Aorta (tissue), 5 donors: ENCODE measurements at regions not wholly inside any gene's neighbourhood (a gene's known extent, or its start where the extent isn't known, plus 50 kb on each side); places are given as distances from the start of the nearest gene placed in this dataset.

Experiments
- ATAC-seq: fragments of 200-7000 bp; cut with Tn5 transposase; one replicate; pipeline ENCODE4 v1.9.1; 2022; ENCODE audit warnings: moderate library complexity; ENCODE audit not compliant: low FRiP score
- DNase-seq, 2 donors: peaks; one replicate each; pipeline ENCODE4 v3.0.0-alpha.2; 2020
- H3K27ac ChIP-seq, 2 donors: one replicate each; pipeline ENCODE4 v1.5.1; 2013; ENCODE audit warnings: low read length in 2 of 2, mild to moderate bottlenecking in 2 of 2, moderate library complexity in 2 of 2, control low read depth in 1 of 2, inconsistent platforms in 1 of 2, low read depth in 1 of 2
- H3K27me3 ChIP-seq, 2 donors: one replicate each; pipeline ENCODE4 v1.6.1; 2013; ENCODE audit warnings: control low read depth in 1 of 2, low read length in 1 of 2, mild to moderate bottlenecking in 1 of 2, moderate library complexity in 1 of 2; ENCODE audit not compliant: insufficient read depth in 2 of 2, control insufficient read depth in 1 of 2
- H3K36me3 ChIP-seq, 2 donors: one replicate each; pipeline ENCODE4 v1.6.1; 2013; ENCODE audit warnings: control low read depth in 1 of 2, low read length in 1 of 2, mild to moderate bottlenecking in 1 of 2; ENCODE audit not compliant: insufficient read depth in 2 of 2, control insufficient read depth in 1 of 2
- H3K4me1 ChIP-seq, 2 donors: one replicate each; pipeline ENCODE4 v1.6.1; 2013; ENCODE audit warnings: low read length in 2 of 2, control low read depth in 1 of 2, mild to moderate bottlenecking in 1 of 2, moderate library complexity in 1 of 2; ENCODE audit not compliant: insufficient read depth in 2 of 2, control insufficient read depth in 1 of 2
- H3K4me3 ChIP-seq, 2 donors: one replicate each; pipeline ENCODE4 v1.5.1; 2013; ENCODE audit warnings: low read length in 2 of 2, control low read depth in 1 of 2, mild to moderate bottlenecking in 1 of 2
- H3K9me3 ChIP-seq: one replicate; pipeline ENCODE4 v1.6.1; 2013; ENCODE audit warnings: mild to moderate bottlenecking, low read length; ENCODE audit not compliant: control insufficient read depth
- WGBS, 2 donors: extraction: QIAGEN DNeasy Blood & Tissue Kit; methylation state at CpG; one replicate each; pipeline ENCODE4 v1.1.7; 2013; 5-methylcytosine and 5-hydroxymethylcytosine counted together
- intact Hi-C, 2 donors: fragments of 100-400 bp; cut with DNase I; formaldehyde crosslinking; loops; one replicate each; pipeline versions ENCODE4 v1.14.2 to v1.15.0; 2022
- donor health status: healthy with polysubstance abuse.
- donor health status: Bipolar disorder and iron deficiency.
- donor health status: DM: no; HTN: no; CAD: no.
- donor health status: DM: no; HTN: no; CAD: no.
- donor health status: DM: yes; HTN: yes; CAD: no.

- no peak for DNase-seq
- WGBS, 2 donors = 69 to 78% methylated on average over 4 of the region's 4 CpGs
- Histone ChIP-seq H3K9me3 (no peaks in the 10 kb centered on the region), H3K27ac (no peak overlapping the region), H3K36me3 (no peaks in the 10 kb centered on the region), H3K27me3 (no peaks in the 10 kb centered on the region), H3K4me1 (no peaks in the 10 kb centered on the region), H3K4me3 (no peak overlapping the region)
- intact Hi-C loops = no loop called here
- ATAC-seq = no peak
Observed at GRCh38 chr11:105206633-105207032, 67.1 kb upstream of the CARD18 start.

GRCh38 chr11:105204636-105205035 lies 65.1 kb upstream of the CARD18 start:
- ATAC-seq = no peak
- Histone ChIP-seq H3K9me3 (no peaks in the 10 kb centered on the region), H3K4me1 (no peaks in the 10 kb centered on the region), H3K27ac (no peak overlapping the region), H3K36me3 (no peaks in the 10 kb centered on the region), H3K27me3 (no peaks in the 10 kb centered on the region), H3K4me3 (no peak overlapping the region)
- DNase-seq = no peak
- intact Hi-C loops = no loop called here

GRCh38 chr11:105203569-105204240 lies 64.1 kb upstream of the CARD18 start:
- WGBS, 2 donors = 96 to 100% methylated on average over 2 of the region's 2 CpGs
- Histone ChIP-seq H3K4me3 (no peak overlapping the region), H3K4me1 (no peaks in the 10 kb centered on the region), H3K9me3 (no peaks in the 10 kb centered on the region), H3K27me3 (no peaks in the 10 kb centered on the region), H3K36me3 (no peaks in the 10 kb centered on the region), H3K27ac (no peak overlapping the region)
- no peak for DNase-seq
- intact Hi-C loops = no loop called here
- ATAC-seq = no peak

GRCh38 chr11:105202844-105203548 lies 63.4 kb upstream of the CARD18 start:
- Histone ChIP-seq H3K36me3 (no peaks in the 10 kb centered on the region), H3K27ac (no peak overlapping the region), H3K9me3 (no peaks in the 10 kb centered on the region), H3K27me3 (no peaks in the 10 kb centered on the region), H3K4me1 (no peaks in the 10 kb centered on the region), H3K4me3 (no peak overlapping the region)
- no peak for ATAC-seq
- intact Hi-C loops = no loop called here
- no peak for DNase-seq
- WGBS, 2 donors = 36 to 47% methylated on average over 3 of the region's 3 CpGs

- 68 to 73% methylated on average over 4 of the region's 4 CpGs for WGBS, 2 donors
- no peak for DNase-seq
Observed at GRCh38 chr11:105202422-105202821, 62.9 kb upstream of the CARD18 start.

GRCh38 chr11:105201166-105201565 lies 61.6 kb upstream of the CARD18 start:
- Histone ChIP-seq H3K4me3 (no peak overlapping the region), H3K27me3 (no peaks in the 10 kb centered on the region), H3K27ac (no peak overlapping the region), H3K9me3 (no peaks in the 10 kb centered on the region), H3K4me1 (no peaks in the 10 kb centered on the region), H3K36me3 (no peaks in the 10 kb centered on the region)
- 66 to 69% methylated on average over 5 of the region's 5 CpGs for WGBS, 2 donors
- ATAC-seq (no peak), DNase-seq (no peak)
- intact Hi-C loops = no loop called here

More at GRCh38 chr11:105202422-105202821, 62.9 kb upstream of the CARD18 start:
- no peaks in the 10 kb centered on the region for H3K4me1 ChIP-seq
- no peaks in the 10 kb centered on the region for H3K27me3 ChIP-seq
- no peaks in the 10 kb centered on the region for H3K9me3 ChIP-seq
- H3K36me3 ChIP-seq = no peaks in the 10 kb centered on the region
- no peak for ATAC-seq
- H3K27ac ChIP-seq = no peak overlapping the region
- intact Hi-C loops = no loop called here
- no peak overlapping the region for H3K4me3 ChIP-seq

GRCh38 chr11:105197071-105197815 lies 57.7 kb upstream of the CARD18 start:
- ATAC-seq (no peak), DNase-seq (no peak)
- no peaks in the 10 kb centered on the region for H3K9me3 ChIP-seq
- no peak overlapping the region for H3K4me3 ChIP-seq
- intact Hi-C loops = no loop called here
- H3K36me3 ChIP-seq = no peaks in the 10 kb centered on the region
- no peak overlapping the region for H3K27ac ChIP-seq
- 61 to 66% methylated on average over 6 of the region's 6 CpGs for WGBS, 2 donors
- no peaks in the 10 kb centered on the region for H3K27me3 ChIP-seq
- no peaks in the 10 kb centered on the region for H3K4me1 ChIP-seq

- H3K36me3 ChIP-seq = no peaks in the 10 kb centered on the region
- H3K4me1 ChIP-seq = no peaks in the 10 kb centered on the region
- DNase-seq (no peak), ATAC-seq (no peak)
- WGBS, 2 donors = 78 to 89% methylated on average over 2 of the region's 2 CpGs
- H3K4me3 ChIP-seq = no peak overlapping the region
- H3K9me3 ChIP-seq = no peaks in the 10 kb centered on the region
- H3K27me3 ChIP-seq = no peaks in the 10 kb centered on the region
- no peak overlapping the region for H3K27ac ChIP-seq
- intact Hi-C loops = no loop called here
Observed at GRCh38 chr11:105193260-105193659, 53.7 kb upstream of the CARD18 start.

- Histone ChIP-seq H3K4me3 (no peak overlapping the region), H3K27ac (no peak overlapping the region), H3K4me1 (no peaks in the 10 kb centered on the region), H3K36me3 (no peaks in the 10 kb centered on the region), H3K27me3 (no peaks in the 10 kb centered on the region), H3K9me3 (no peaks in the 10 kb centered on the region)
- DNase-seq = no peak
- no peak for ATAC-seq
- intact Hi-C loops = no loop called here
Observed at GRCh38 chr11:105192115-105192514, 52.5 kb upstream of the CARD18 start.
